GM21529 (cell line): ENCODE measurements at regions not wholly inside any gene's neighbourhood (a gene's known extent, or its start where the extent isn't known, plus 50 kb on each side); places are given as distances from the start of the nearest gene placed in this dataset.
"Not testable (repeated sequence)": the region's sequence is repeated elsewhere in the genome, so short reads cannot be mapped to it uniquely, and the experiment has no call there.

Experiments used
- ATAC-seq: cut with Tn5 transposase; IDR thresholded peaks from one replicate; pipeline ENCODE4 v1.9.1; 2021; ENCODE audit not compliant: unreplicated experiment

- ATAC-seq = no peak
Measured at GRCh38 chr21:32930673-32931072, 95.1 kb upstream of the OLIG2 start.

GRCh38 chr21:32934068-32934467 lies 91.7 kb upstream of the OLIG2 start:
- not testable (repeated sequence) for ATAC-seq

GRCh38 chr21:32934829-32935228 lies 90.9 kb upstream of the OLIG2 start:
- ATAC-seq = no peak

- ATAC-seq = no peak
Measured at GRCh38 chr21:32940079-32941014, 85.4 kb upstream of the OLIG2 start.

- no peak for ATAC-seq
Measured at GRCh38 chr21:32941263-32941662, 84.5 kb upstream of the OLIG2 start.

GRCh38 chr21:32946654-32947053 lies 79.1 kb upstream of the OLIG2 start:
- ATAC-seq = no peak

- ATAC-seq = no peak
Measured at GRCh38 chr21:32947736-32948135, 78.0 kb upstream of the OLIG2 start.

GRCh38 chr21:32949701-32950100 lies 76.0 kb upstream of the OLIG2 start:
- no peak for ATAC-seq

GRCh38 chr21:32951041-32951440 lies 74.7 kb upstream of the OLIG2 start:
- no peak for ATAC-seq

- no peak for ATAC-seq
Measured at GRCh38 chr21:32954353-32954752, 71.4 kb upstream of the OLIG2 start.

GRCh38 chr21:32955311-32956060 lies 70.2 kb upstream of the OLIG2 start:
- no peak for ATAC-seq

GRCh38 chr21:32956061-32956656 lies 69.6 kb upstream of the OLIG2 start:
- ATAC-seq = no peak

- no peak for ATAC-seq
Measured at GRCh38 chr21:32957545-32957944, 68.2 kb upstream of the OLIG2 start.

- ATAC-seq = no peak
Measured at GRCh38 chr21:32958288-32959002, 67.3 kb upstream of the OLIG2 start.

- ATAC-seq = no peak
Measured at GRCh38 chr21:32962268-32962667, 63.5 kb upstream of the OLIG2 start.

- ATAC-seq = no peak
Measured at GRCh38 chr21:32965129-32965680, 60.5 kb upstream of the OLIG2 start.

GRCh38 chr21:32966120-32966519 lies 59.6 kb upstream of the OLIG2 start:
- no peak for ATAC-seq

- not testable (repeated sequence) for ATAC-seq
Measured at GRCh38 chr21:32968103-32968502, 57.6 kb upstream of the OLIG2 start.

GRCh38 chr21:32974653-32975052 lies 51.1 kb upstream of the OLIG2 start:
- ATAC-seq = no peak

GRCh38 chr21:32975811-32976431 lies 49.8 kb upstream of the OLIG2 start:
- no peak for ATAC-seq
